Stimulated activated CD8-positive, alpha-beta memory T cell treated with anti-CD3 and anti-CD28 coated beads, Interleukin-2, amount 100 ng/mL, for 1 hour (primary cell): ENCODE measurements at regions not wholly inside any gene's neighbourhood (a gene's known extent, or its start where the extent isn't known, plus 50 kb on each side); places are given as distances from the start of the nearest gene placed in this dataset.

Experiments used
- DNase-seq, 2 donors: peaks; one replicate each; pipeline ENCODE4 v3.0.0-alpha.2; 2020; ENCODE audit warnings: low read depth in 2 of 2

DNA sequence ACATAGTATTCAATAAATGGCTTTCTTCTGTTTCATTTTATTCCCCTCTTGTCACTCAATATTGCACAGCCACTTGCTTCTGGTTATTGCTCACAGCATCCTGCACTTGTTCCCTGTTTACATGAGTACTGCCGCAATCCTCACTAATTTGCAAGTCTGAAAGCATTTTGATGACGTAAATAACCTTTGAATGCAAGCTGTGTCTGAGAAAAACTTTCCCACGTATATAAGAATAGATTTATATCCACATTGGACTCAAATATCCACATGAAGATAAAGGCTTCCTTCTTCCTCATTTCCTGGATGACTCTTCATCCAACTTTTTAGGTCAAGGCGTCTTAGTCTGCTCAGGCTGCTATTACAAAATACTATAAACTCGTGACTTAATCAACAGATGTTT lies 88.2 kb upstream of the DAP start:
- no peak for DNase-seq

DNA sequence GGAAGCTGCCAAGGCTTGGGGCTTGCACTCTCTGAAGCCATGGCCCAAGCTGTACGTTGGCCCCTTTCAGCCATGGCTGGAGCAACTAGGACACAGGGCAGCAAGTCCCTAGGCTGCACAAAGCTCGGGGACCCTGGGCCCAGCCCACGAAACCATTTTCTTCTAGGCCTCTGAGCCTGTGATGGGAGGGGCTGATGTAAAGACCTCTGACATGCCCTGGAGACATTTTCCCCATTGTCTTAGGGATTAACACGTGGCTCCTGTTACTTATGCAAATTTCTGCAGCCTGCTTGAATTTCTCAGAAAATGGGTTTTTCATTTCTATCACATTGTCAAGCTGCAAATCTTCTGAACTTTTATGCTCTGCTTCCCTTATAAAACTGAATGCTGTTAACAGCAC lies 83.0 kb upstream of the DAP start:
- DNase-seq: no peak

DNA sequence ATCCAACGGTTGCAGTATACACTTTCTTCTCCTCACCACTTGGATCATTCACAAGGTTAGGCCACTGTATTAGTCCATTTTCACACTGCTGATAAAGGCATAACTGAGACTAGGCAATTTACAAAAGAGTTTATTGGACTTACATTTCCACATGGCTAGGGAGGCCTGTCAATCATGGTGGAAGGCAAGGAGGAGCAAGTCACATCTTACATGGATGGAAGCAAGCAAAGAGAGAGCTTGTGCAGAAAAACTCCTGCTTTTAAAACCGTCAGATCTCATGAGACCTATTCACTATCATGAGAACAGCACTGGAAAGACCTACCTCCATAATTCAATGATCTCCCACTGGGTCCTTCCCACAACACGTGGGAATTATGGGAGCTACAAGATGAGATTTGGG lies 81.8 kb upstream of the DAP start:
- DNase-seq: no peak

DNA sequence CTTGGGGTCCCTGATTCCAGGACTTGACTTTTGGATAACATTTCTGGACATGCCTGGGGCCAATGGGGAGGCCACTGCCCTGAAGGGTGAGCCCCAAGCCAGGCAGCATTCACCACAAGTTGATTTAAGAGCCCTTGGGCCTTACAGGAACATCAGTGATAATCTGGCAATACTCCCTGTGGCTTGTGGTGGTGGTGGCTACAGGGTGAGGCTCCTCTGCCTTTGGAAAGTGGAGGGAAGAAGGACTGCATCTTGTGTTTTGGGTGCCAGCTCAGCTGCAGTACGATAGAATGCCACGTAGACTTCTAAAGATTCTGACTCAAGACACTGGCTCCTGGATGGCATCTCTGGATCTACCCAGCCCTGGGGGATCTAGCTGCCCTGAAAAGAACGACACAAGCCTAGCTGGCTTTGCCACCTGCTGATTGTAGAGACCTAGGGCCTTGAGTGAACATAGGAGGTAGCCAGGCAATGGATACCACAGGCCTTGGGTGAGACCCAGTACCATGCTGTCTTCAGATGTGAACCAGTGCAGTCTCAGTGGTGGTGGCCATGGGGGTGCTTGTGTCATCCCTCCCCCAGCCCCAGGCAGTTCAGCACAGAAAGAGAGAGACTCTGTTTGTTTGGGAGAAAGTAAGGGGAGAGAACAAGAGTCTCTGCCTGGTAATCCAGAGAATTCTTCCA lies 79.0 kb upstream of the DAP start:
- DNase-seq: no peak

DNA sequence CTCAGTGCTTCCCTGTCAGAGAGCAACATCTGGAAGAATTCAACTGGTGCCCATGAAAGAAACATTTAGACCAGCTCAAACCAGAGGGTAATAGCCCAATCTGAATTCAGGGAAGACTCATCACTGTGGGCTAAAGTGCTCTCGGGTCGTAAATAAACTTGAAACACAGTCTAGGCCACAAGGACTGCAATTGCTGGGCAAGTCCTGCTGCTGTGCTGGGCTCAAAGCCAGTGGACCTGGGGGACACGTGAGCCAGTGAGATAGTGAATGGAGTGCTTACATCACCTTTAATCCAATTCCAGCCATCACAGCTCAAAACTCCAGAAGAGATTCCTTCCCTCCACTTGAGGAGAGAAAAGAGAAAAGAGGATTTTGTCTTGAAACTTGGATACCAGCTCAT lies 78.1 kb upstream of the DAP start:
- no peak for DNase-seq

DNA sequence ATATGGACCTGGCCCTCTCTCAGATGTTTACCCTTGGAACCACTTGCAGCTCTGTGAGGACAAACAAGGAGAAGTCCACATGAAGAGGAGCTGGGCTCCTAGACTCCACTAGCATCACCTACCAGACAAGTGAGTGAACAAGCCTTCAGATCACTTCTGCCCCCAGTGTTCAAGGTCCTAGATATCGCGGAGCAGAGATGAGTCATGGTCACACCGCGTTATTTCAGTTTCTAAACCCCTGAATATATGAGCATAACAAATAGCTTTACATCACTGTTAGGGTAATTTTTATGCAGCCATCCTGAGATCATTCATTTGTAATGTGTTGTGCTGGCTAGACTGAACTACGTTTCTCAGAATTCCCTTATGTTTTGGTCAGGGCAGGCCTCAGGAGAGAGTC lies 77.0 kb upstream of the DAP start:
- DNase-seq: no peak

DNA sequence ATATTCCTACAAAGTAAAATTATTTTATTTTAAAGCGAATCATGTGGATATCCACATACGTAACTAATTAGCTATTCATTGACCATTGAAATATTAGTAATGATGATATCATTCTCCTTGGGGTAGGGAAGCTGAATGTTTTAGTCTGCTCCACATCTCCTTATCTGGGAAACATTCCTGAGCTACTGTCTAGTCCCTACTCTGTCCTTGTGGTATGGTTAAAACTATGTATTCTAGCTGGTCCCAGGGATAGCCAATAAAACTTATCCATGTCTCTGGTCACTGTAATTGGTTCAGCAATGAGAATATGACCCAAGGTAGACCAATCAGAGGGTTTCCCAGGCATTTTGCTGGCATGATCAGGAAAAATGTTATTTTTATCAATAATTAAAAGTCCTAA lies 76.0 kb upstream of the DAP start:
- DNase-seq: no peak

DNA sequence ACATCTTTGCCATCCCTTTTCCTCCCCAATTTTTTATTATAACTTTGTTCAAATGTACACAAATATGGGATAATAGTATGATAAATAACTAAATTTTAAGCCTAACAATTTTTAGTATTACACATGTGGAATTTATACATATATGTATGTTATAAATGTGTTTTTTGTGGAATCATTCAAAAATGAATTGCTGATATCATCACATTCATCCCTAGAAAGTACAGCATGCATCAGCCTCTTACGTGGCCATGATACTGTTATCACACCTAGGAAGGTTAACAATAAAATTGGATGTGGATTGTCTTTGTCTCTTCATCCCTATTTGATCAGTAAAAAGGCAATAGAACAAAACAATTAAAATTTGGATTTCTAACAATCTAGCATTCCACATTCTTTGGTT lies 73.7 kb upstream of the DAP start:
- DNase-seq: no peak

DNA sequence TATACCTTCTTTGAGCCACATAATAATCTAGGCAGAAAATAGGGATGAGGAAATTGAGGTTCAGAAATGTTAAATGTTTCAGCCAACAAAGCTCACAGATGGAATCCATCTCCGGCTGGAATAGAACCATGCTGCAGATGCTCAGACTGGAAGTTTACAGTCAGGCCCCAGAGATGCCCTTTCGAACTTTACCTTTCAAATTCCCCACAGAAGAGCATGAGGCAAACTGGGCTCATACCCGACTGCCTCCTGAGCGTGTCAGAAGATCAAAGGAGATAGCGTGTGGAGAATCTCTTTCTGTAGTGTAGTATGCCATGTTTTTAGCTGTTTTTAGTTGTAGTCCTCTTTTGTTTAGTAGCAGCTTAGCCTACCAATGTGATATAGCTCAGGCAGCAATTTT lies 72.0 kb upstream of the DAP start:
- DNase-seq: no peak

DNA sequence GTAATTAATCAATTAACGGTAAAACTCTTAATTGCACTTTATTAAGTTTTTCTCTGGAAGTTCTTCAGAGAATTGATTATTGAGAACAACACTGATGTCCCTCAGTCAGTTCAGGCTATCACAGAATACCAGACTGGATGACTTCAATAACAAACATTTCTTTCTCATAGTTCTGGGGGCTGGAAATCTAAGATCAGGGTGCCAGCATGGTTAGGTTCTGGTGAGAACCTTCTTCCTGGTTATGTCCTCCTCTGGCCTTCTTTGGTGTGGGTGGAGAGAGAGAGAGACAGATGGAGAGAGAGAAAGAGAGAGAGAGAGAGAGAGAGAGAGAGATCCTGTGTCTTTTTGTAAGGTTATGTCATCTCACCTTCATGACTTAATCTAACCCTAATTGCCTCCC lies 71.4 kb upstream of the DAP start:
- no peak for DNase-seq

DNA sequence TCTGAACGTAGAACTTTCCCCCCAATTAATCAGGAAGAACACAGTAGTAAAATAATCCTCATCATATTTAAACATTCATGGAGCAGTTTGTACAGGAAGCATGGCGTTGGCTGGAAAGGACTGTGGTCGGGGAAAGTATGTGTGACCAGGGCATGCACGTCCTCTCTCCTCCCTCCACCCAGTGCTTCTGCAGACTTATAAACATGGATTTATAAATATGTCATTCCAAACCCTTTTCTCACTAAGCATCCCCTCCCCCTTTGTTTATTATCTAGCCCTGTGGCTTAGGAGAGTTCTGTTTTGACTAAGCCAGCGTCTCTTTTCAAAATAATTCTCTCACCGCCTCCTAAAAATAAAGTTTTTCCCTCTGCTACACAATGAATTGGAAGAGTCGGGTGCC lies 70.4 kb upstream of the DAP start:
- no peak for DNase-seq

DNA sequence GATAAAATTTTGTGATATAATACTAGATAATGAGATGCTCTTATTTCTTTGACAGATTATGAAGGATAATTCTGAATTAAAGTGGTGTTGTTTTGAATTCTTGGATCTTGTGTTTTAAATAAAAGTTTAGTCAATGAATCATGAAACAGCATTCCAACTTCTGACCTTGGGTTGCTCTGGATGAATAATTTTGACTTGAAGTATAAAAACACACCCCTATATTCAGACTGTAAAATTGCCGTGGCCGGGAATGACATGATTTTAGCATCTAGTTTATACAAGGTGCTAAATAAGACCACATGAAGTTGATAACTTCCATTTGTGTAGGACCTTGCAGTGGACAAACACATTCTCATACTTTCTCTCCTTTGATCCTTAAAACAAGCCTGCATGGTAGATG lies 67.2 kb upstream of the DAP start:
- no peak for DNase-seq

DNA sequence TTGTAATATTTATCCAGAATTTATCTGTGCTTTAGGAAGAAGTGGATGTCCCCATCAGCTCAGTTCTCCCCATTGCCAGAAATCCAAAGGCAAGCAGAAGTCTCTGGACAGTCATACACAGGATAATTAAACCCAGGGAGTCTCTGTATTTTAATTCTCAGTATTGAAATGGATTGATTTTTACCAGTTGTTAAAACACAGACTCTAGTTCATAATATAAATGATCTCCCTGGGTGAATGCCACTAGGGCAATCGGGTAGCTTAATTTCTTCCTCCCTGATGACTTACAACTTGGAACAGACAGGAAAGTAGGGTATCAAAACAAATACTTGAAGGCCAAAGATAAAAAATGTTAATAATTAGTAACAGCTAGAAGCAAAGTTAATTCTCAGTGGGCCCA lies 66.5 kb upstream of the DAP start:
- DNase-seq: no peak

DNA sequence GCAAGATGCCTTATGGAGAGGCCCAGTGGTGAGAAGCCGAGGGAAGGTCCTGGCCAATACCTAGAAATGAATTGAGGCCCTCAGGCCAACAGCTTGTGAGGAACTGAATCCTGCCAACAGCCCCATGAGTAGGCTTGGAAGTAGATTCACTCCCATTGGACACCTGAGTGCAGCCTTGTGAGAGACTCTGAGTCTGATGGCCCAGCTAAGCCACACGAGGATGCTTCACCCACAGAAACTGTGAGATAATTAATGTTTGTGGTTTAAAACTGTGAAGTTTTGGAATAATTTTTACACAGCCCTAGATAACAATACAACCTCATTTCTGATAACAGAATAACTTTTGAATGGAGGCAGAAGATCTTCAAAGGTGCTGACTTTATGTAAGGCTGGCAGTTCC lies 65.9 kb upstream of the DAP start:
- no peak for DNase-seq

DNA sequence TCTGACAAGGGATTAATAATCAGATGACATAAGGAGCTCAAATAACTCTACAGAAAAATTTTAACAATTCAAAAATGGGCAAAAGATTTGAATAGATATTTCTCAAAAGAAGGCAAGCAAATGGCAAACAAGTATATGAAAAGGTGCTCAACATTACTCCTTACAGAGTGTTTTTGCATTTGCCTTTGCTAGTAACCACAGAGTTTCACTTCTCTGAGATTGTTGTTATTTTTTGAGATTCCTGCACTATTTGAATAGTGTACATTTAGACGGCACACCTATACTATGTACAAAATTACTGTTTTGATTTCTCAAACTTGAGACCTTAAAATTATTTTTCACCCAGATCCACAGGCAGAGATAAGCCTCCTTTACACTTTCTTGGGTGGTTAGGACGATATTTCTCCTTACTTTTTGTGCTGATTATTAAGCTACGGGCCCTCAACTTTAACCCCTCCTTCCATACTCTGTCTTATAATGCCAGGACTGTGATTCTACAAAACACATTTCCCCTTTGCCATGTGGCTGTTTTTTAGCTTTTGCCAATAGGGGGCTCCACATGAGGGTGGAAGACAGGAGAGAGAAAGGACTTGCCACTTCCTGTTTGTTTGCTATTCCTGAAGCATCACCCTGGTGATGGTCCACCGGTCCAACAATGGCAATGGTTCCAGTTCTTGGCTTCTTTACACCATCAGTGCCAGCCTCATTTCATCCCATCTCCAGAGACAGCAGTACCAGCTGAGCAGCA lies 65.0 kb upstream of the DAP start:
- no peak for DNase-seq

DNA sequence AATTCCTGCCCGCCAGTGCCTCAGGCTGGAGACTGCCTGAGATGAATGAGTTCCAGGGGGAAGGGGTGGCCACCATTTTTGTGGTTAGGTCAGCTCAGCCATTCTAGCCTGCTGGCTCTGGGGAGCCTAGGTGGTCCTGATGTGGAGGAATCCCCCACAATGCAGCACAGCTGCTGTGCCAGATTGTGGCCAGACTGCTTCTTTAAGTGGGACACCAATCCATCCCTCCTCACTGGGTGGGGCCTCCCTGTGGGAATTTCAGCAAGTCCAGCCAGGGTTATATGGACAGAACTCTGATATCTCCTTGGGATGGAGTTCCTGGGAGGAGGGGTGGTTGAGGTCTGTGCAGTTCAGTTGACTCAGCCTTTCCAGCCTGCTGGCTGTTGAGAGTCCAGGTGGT lies 51.2 kb upstream of the DAP start:
- DNase-seq: no peak
